Upper lobe of right lung (tissue), 1 donor: ENCODE measurements at regions not wholly inside any gene's neighbourhood (a gene's known extent, or its start where the extent isn't known, plus 50 kb on each side); places are given as distances from the start of the nearest gene placed in this dataset.

Experiments used
- ATAC-seq: fragments of 200-7000 bp; cut with Tn5 transposase; one replicate; pipeline ENCODE4 v1.9.1; 2020; ENCODE audit warnings: mild to moderate bottlenecking, moderate library complexity
- DNase-seq: peaks from one replicate; pipeline ENCODE4 v3.0.0-alpha.2; 2020
- H3K27ac ChIP-seq: fragments of 200-600 bp; one replicate; pipeline ENCODE4 v1.8.0; 2022
- H3K27me3 ChIP-seq: fragments of 200-600 bp; one replicate; pipeline ENCODE4 v1.8.0; 2022; ENCODE audit warnings: mild to moderate bottlenecking
- H3K36me3 ChIP-seq: fragments of 200-600 bp; one replicate; pipeline ENCODE4 v1.8.0; 2022
- H3K4me1 ChIP-seq: fragments of 200-600 bp; one replicate; pipeline ENCODE4 v1.8.0; 2022
- H3K4me3 ChIP-seq: fragments of 200-600 bp; one replicate; pipeline ENCODE4 v1.8.0; 2022; ENCODE audit warnings: mild to moderate bottlenecking
- H3K9me3 ChIP-seq: fragments of 200-600 bp; one replicate; pipeline ENCODE4 v1.8.0; 2022
- CTCF ChIP-seq: fragments of 200-600 bp; IDR thresholded peaks from one replicate; pipeline ENCODE4 v1.8.0; 2022; ENCODE audit warnings: antibody characterized with exemption
- intact Hi-C: fragments of 100-400 bp; cut with DNase I; formaldehyde crosslinking; loops from one replicate; pipeline ENCODE4 v1.11.0; 2022
- donor health status: DM: no; HTN: yes; CAD: no; lungs with severe emphysema.

GRCh38 chr2:19600982-19601381 is 242.6 kb upstream of the OSR1 start:
- H3K27me3 ChIP-seq: no peaks in the 10 kb centered on the region
- TF ChIP-seq CTCF: no peak
- intact Hi-C loops: no loop called here
- DNase-seq (no peak), ATAC-seq (no peak)
- H3K4me3 ChIP-seq: no peak overlapping the region
- no peaks in the 10 kb centered on the region for H3K4me1 ChIP-seq
- H3K36me3 ChIP-seq: no peaks in the 10 kb centered on the region
- H3K27ac ChIP-seq: no peak overlapping the region
- no peaks in the 10 kb centered on the region for H3K9me3 ChIP-seq

DNA sequence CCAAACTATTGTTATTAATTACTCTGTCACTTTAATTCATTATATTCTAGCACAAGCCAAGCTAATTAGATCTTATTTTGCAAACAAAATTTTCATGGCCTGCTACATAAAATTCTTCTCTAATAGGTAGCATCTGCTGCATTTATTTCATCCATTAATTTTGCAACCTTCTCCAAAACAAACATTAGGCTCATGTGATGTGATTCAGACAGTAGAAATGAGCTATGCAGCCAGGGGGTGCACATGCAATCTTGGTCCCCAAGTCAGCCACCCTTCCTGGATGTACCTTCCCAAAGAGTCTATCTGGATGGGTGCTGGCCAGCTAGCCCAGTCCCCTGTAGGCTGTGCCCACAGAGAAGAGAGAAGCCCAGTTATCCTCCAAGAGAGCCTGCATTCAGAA is 242.1 kb upstream of the OSR1 start:
- no peak for ATAC-seq
- TF ChIP-seq CTCF: no peak
- Histone ChIP-seq H3K36me3 (no peaks in the 10 kb centered on the region), H3K27me3 (no peaks in the 10 kb centered on the region), H3K4me3 (no peak overlapping the region), H3K27ac (no peak overlapping the region), H3K9me3 (no peaks in the 10 kb centered on the region), H3K4me1 (no peaks in the 10 kb centered on the region)
- intact Hi-C loops: no loop called here
- no peak for DNase-seq

DNA sequence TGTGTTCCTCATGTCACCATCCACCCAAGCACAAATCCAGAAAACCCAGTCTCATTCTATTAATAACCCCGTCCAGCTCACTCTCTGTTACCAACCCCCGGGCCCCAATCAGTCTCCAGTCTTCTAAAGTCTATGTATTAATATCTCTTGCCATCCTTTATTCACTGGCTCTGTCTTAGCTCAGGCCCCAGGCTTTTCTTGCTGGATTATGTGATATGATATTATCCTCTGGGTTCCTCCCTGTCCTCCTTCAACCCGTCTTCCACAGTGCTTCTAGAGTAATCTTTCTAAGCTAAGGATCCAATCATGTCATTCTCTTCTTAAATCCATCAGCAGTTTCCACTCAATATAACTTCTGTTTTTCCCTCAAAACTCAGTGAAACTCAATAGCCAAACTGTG is 240.5 kb upstream of the OSR1 start:
- ATAC-seq (no peak), DNase-seq (no peak)
- Histone ChIP-seq H3K36me3 (no peaks in the 10 kb centered on the region), H3K27me3 (no peaks in the 10 kb centered on the region), H3K4me1 (no peaks in the 10 kb centered on the region), H3K9me3 (no peaks in the 10 kb centered on the region), H3K27ac (no peak overlapping the region), H3K4me3 (no peak overlapping the region)
- no peak for TF ChIP-seq CTCF
- intact Hi-C loops: no loop called here

- no peak for TF ChIP-seq CTCF
- no peak for ATAC-seq
Measured at GRCh38 chr2:19592197-19592596, 233.8 kb upstream of the OSR1 start.

DNA sequence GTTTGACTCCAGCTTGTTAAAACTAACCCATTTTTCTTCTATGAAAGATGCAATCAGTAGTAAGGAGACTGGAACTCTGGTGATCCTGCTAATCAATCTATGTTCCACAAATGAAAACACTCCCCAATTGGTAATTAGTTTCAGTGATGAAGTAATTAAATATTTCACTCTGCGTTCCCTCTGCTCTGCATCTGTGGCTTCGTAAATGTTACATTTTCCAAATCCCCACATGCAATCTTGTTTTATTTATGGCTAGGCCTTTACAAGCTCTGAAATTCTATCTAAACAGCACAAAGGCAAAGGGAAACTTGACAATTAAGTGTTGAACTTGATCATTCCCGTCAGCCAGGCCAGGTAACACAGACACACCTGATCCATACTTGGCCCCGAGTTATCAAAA is 231.4 kb upstream of the OSR1 start:
- Histone ChIP-seq H3K4me1 (no peaks in the 10 kb centered on the region), H3K4me3 (no peak overlapping the region), H3K27ac (no peak overlapping the region), H3K36me3 (no peaks in the 10 kb centered on the region), H3K27me3 (no peaks in the 10 kb centered on the region), H3K9me3 (no peaks in the 10 kb centered on the region)
- TF ChIP-seq CTCF: no peak
- intact Hi-C loops: no loop called here
- ATAC-seq (no peak), DNase-seq (no peak)

More at GRCh38 chr2:19592197-19592596, 233.8 kb upstream of the OSR1 start:
- intact Hi-C loops: no loop called here
- no peaks in the 10 kb centered on the region for H3K9me3 ChIP-seq
- no peak overlapping the region for H3K4me3 ChIP-seq
- no peaks in the 10 kb centered on the region for H3K27me3 ChIP-seq
- no peaks in the 10 kb centered on the region for H3K4me1 ChIP-seq
- H3K36me3 ChIP-seq: no peaks in the 10 kb centered on the region
- no peak overlapping the region for H3K27ac ChIP-seq
- DNase-seq: no peak

DNA sequence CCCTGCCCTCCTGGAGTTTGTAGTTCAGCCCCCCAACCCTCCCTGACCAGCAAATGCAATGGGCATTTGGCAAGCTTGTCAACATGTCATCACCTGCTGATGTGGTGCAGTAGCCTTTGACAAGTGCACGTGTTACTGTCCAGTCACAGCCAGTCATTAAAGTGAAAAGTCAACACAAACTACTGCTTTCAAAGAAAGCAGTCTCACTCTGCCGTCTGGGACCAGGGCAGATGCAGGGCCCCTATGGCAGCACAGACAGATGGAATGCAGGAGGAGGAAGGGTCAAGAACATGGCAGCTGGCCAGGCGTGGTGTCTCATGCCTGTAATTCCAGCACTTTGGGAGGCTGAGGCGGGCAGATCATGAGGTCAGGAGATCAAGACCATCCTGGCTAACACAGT is 222.4 kb upstream of the OSR1 start:
- no peaks in the 10 kb centered on the region for H3K4me1 ChIP-seq
- H3K27ac ChIP-seq: no peak overlapping the region
- no peak overlapping the region for H3K4me3 ChIP-seq
- no peaks in the 10 kb centered on the region for H3K36me3 ChIP-seq
- DNase-seq (no peak), ATAC-seq (peak; percentile 31)
- H3K9me3 ChIP-seq: no peaks in the 10 kb centered on the region
- intact Hi-C loops: no loop called here
- no peak for TF ChIP-seq CTCF
- no peaks in the 10 kb centered on the region for H3K27me3 ChIP-seq
